MM.1S (cell line): ENCODE measurements at regions not wholly inside any gene's neighbourhood (a gene's known extent, or its start where the extent isn't known, plus 50 kb on each side); places are given as distances from the start of the nearest gene placed in this dataset.

Experiments used
- DNase-seq: peaks from one replicate; pipeline ENCODE4 v3.0.0-alpha.2; 2015
- H2AFZ ChIP-seq: fragments of 300-600 bp; sonication (generic); 2 replicates; pipeline ENCODE4 v1.6.0; 2016; ENCODE audit warnings: antibody characterized with exemption, low read length
- H3F3A ChIP-seq: fragments of 300-600 bp; sonication (generic); 2 replicates; pipeline ENCODE4 v1.6.1; 2016; ENCODE audit warnings: mild to moderate bottlenecking, antibody characterized with exemption, low read length, moderate library complexity, mixed read lengths; ENCODE audit not compliant: insufficient read depth
- H3K27ac ChIP-seq: fragments of 300-600 bp; sonication (generic); 2 replicates; pipeline ENCODE4 v1.5.1; 2016; ENCODE audit warnings: mild to moderate bottlenecking, low read length
- H3K27me3 ChIP-seq: fragments of 300-600 bp; sonication (generic); replicated peaks from 2 replicates; pipeline ENCODE4 v1.6.0; 2016; ENCODE audit warnings: low read length; ENCODE audit not compliant: insufficient read depth
- H3K36me3 ChIP-seq: fragments of 300-600 bp; sonication (generic); replicated peaks from 2 replicates; pipeline ENCODE4 v1.6.1; 2016; ENCODE audit warnings: mild to moderate bottlenecking, low read length, mixed read lengths; ENCODE audit not compliant: insufficient read depth
- H3K4me1 ChIP-seq: fragments of 300-600 bp; sonication (generic); 2 replicates; pipeline ENCODE4 v1.6.1; 2016; ENCODE audit warnings: low read length, mixed read lengths
- H3K4me2 ChIP-seq: fragments of 300-600 bp; sonication (generic); 2 replicates; pipeline ENCODE4 v1.6.0; 2016; ENCODE audit warnings: low read depth, low read length
- H3K4me3 ChIP-seq: fragments of 300-600 bp; sonication (generic); 2 replicates; pipeline ENCODE4 v1.5.1; 2016; ENCODE audit warnings: low read length, mixed read lengths
- H3K79me2 ChIP-seq: fragments of 300-600 bp; sonication (generic); 2 replicates; pipeline ENCODE4 v1.6.1; 2016; ENCODE audit warnings: mixed run types, low read length, mixed read lengths
- H3K9ac ChIP-seq: fragments of 300-600 bp; sonication (generic); 2 replicates; pipeline ENCODE4 v1.6.1; 2016; ENCODE audit warnings: low read length, mixed read lengths
- H3K9me2 ChIP-seq: fragments of 300-600 bp; sonication (generic); replicated peaks from 2 replicates; pipeline ENCODE4 v1.6.1; 2016; ENCODE audit warnings: mild to moderate bottlenecking, low read length, mixed read lengths; ENCODE audit not compliant: insufficient read depth
- H3K9me3 ChIP-seq: fragments of 300-600 bp; sonication (generic); replicated peaks from 2 replicates; pipeline ENCODE4 v1.6.1; 2016; ENCODE audit warnings: mild to moderate bottlenecking, low read length, mixed read lengths; ENCODE audit not compliant: insufficient read depth
- H4K20me1 ChIP-seq: fragments of 300-600 bp; sonication (generic); 2 replicates; pipeline ENCODE4 v1.6.1; 2016; ENCODE audit warnings: mild to moderate bottlenecking, low read length, moderate library complexity, mixed read lengths; ENCODE audit not compliant: insufficient read depth
- CTCF ChIP-seq: fragments of 300-600 bp; sonication (generic); IDR thresholded peaks from 2 replicates; pipeline ENCODE4 v1.5.1; 2016; ENCODE audit warnings: antibody characterized with exemption, low read length, mixed read lengths
- EZH2 ChIP-seq: fragments of 300-600 bp; sonication (generic); optimal IDR thresholded peaks from 2 replicates; pipeline ENCODE3; 2017; ENCODE audit warnings: low read depth, mild to moderate bottlenecking, antibody characterized with exemption, low read length, mixed read lengths
- EZH2phosphoT487 ChIP-seq: fragments of 300-600 bp; sonication (generic); IDR thresholded peaks from 2 replicates; pipeline ENCODE4 v1.6.1; 2018; ENCODE audit warnings: antibody characterized with exemption, low read length

GRCh38 chr1:90558754-90559378 lies 158.2 kb downstream of the BARHL2 start:
- H3K4me3 ChIP-seq: no peak overlapping the region

GRCh38 chr1:90558126-90558525 lies 159.0 kb downstream of the BARHL2 start:
- Histone ChIP-seq H4K20me1 (no peaks in the 10 kb centered on the region), H3F3A (no peaks in the 10 kb centered on the region), H3K79me2 (no peaks in the 10 kb centered on the region), H3K9me3 (no peaks in the 10 kb centered on the region), H3K27ac (no peak overlapping the region), H3K4me1 (no peaks in the 10 kb centered on the region), H3K9me2 (no peaks in the 10 kb centered on the region), H3K36me3 (no peaks in the 10 kb centered on the region), H3K4me2 (no peak overlapping the region), H2AFZ (no peak overlapping the region), H3K4me3 (no peak overlapping the region), H3K27me3 (no peaks in the 10 kb centered on the region), H3K9ac (no peak overlapping the region)
- no peak for TF ChIP-seq EZH2phosphoT487
- no peak for TF ChIP-seq CTCF
- TF ChIP-seq EZH2: no peak
- no peak for DNase-seq

More at GRCh38 chr1:90558754-90559378, 158.2 kb downstream of the BARHL2 start:
- H4K20me1 ChIP-seq: no peaks in the 10 kb centered on the region
- H3K27me3 ChIP-seq: no peaks in the 10 kb centered on the region
- H3K4me2 ChIP-seq: no peak overlapping the region
- H2AFZ ChIP-seq: no peak overlapping the region
- H3K9me3 ChIP-seq: no peaks in the 10 kb centered on the region
- no peak overlapping the region for H3K9ac ChIP-seq
- no peak overlapping the region for H3K27ac ChIP-seq
- H3F3A ChIP-seq: no peaks in the 10 kb centered on the region
- no peaks in the 10 kb centered on the region for H3K4me1 ChIP-seq
- H3K79me2 ChIP-seq: no peaks in the 10 kb centered on the region
- TF ChIP-seq CTCF: no peak
- TF ChIP-seq EZH2phosphoT487: no peak
- no peak for TF ChIP-seq EZH2
- H3K36me3 ChIP-seq: no peaks in the 10 kb centered on the region
- H3K9me2 ChIP-seq: no peaks in the 10 kb centered on the region
- no peak for DNase-seq

GRCh38 chr1:90557706-90558105 lies 159.4 kb downstream of the BARHL2 start:
- H3K4me2 ChIP-seq: no peak overlapping the region
- no peaks in the 10 kb centered on the region for H3K27me3 ChIP-seq
- H4K20me1 ChIP-seq: no peaks in the 10 kb centered on the region
- H3F3A ChIP-seq: no peaks in the 10 kb centered on the region
- H3K4me3 ChIP-seq: no peak overlapping the region
- no peak overlapping the region for H3K27ac ChIP-seq
- H3K79me2 ChIP-seq: no peaks in the 10 kb centered on the region
- H3K36me3 ChIP-seq: no peaks in the 10 kb centered on the region
- no peak overlapping the region for H2AFZ ChIP-seq
- DNase-seq: no peak
- no peak for TF ChIP-seq EZH2phosphoT487
- TF ChIP-seq CTCF: no peak
- no peak overlapping the region for H3K9ac ChIP-seq
- H3K9me2 ChIP-seq: no peaks in the 10 kb centered on the region
- no peaks in the 10 kb centered on the region for H3K4me1 ChIP-seq
- H3K9me3 ChIP-seq: no peaks in the 10 kb centered on the region
